Lower leg skin (tissue), 3 donors: ENCODE measurements at regions not wholly inside any gene's neighbourhood (a gene's known extent, or its start where the extent isn't known, plus 50 kb on each side); places are given as distances from the start of the nearest gene placed in this dataset.

ENCODE experiments used
- POLR2A ChIP-seq, 2 donors: fragments of 450-650 bp; IDR thresholded peaks; one replicate each; pipeline ENCODE4 v1.6.1; 2016 to 2017; ENCODE audit warnings: antibody characterized with exemption in 2 of 2, mild to moderate bottlenecking in 1 of 2, moderate library complexity in 1 of 2
- TF ChIP-seq, protein P1 (sequence below), 3 donors: fragments of 450-650 bp; IDR thresholded peaks; one replicate each; pipeline ENCODE4 v1.5.1; 2016; ENCODE audit warnings: antibody characterized with exemption in 3 of 3, mild to moderate bottlenecking in 3 of 3, moderate library complexity in 2 of 3

GRCh38 chr3:164677317-164677716, 401.0 kb downstream of the SI start:
- TF ChIP-seq, protein P1, sequence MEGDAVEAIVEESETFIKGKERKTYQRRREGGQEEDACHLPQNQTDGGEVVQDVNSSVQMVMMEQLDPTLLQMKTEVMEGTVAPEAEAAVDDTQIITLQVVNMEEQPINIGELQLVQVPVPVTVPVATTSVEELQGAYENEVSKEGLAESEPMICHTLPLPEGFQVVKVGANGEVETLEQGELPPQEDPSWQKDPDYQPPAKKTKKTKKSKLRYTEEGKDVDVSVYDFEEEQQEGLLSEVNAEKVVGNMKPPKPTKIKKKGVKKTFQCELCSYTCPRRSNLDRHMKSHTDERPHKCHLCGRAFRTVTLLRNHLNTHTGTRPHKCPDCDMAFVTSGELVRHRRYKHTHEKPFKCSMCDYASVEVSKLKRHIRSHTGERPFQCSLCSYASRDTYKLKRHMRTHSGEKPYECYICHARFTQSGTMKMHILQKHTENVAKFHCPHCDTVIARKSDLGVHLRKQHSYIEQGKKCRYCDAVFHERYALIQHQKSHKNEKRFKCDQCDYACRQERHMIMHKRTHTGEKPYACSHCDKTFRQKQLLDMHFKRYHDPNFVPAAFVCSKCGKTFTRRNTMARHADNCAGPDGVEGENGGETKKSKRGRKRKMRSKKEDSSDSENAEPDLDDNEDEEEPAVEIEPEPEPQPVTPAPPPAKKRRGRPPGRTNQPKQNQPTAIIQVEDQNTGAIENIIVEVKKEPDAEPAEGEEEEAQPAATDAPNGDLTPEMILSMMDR (IDR thresholded peaks at IDR 0.05): no peak
- TF ChIP-seq POLR2A (IDR thresholded peaks at IDR 0.05): no peak
